ENCODE measurements at regions not wholly inside any gene's neighbourhood (a gene's known extent, or its start where the extent isn't known, plus 50 kb on each side); places are given as distances from the start of the nearest gene placed in this dataset.
"Not testable (repeated sequence)": the region's sequence is repeated elsewhere in the genome, so short reads cannot be mapped to it uniquely, and the experiment has no call there.

DNA sequence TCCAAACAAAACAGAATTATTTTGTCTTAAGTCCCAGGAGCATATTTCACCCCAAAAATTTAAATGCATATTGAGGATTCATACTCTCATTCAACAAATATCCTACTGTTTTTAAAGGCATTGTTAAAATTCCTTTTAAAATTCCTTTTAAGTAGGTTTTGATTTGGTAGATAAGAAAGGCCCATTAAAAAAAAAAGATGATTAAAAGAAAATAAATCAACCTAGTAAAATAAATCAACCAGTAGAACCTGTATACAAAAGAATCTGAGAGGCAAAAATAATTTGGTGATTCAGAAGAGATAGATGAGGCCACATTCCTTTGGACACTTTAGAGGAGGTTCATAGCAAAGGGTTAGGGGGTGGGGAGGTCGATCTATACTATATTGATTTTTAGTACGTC, 585.3 kb upstream of the TLE4 start:
- WGBS, 2 donors (ENCODE audit: low coverage in 1 of 2), result 68 to 79% methylated on average over 2 of the region's 2 CpGs
- Histone ChIP-seq H3K27ac (no peak overlapping the region), H3K4me1 (no peaks in the 10 kb centered on the region), H3K36me3 (no peaks in the 10 kb centered on the region), H3K4me3 (no peak overlapping the region), H3K27me3 (no peaks in the 10 kb centered on the region), H3K9me3 (no peaks in the 10 kb centered on the region)
- TF ChIP-seq EP300 (IDR thresholded peaks at IDR 0.05; ENCODE audit: low read depth) (no peak), POLR2AphosphoS5 (IDR thresholded peaks at IDR 0.05) (no peak), POLR2A (IDR thresholded peaks at IDR 0.05) (no peak)
- TF ChIP-seq, protein P1, sequence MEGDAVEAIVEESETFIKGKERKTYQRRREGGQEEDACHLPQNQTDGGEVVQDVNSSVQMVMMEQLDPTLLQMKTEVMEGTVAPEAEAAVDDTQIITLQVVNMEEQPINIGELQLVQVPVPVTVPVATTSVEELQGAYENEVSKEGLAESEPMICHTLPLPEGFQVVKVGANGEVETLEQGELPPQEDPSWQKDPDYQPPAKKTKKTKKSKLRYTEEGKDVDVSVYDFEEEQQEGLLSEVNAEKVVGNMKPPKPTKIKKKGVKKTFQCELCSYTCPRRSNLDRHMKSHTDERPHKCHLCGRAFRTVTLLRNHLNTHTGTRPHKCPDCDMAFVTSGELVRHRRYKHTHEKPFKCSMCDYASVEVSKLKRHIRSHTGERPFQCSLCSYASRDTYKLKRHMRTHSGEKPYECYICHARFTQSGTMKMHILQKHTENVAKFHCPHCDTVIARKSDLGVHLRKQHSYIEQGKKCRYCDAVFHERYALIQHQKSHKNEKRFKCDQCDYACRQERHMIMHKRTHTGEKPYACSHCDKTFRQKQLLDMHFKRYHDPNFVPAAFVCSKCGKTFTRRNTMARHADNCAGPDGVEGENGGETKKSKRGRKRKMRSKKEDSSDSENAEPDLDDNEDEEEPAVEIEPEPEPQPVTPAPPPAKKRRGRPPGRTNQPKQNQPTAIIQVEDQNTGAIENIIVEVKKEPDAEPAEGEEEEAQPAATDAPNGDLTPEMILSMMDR (IDR thresholded peaks at IDR 0.05), result no peak
- no peak for DNase-seq
- in situ Hi-C loops (cut with MboI; ENCODE audit: low pct_ligation_motif_present in 1 of 4, low pct_unique_long_range_greater_than_20kb in 1 of 4, low sequenced_read_pairs in 3 of 4), result no loop called here
- intact Hi-C loops (cut with DNase I; ENCODE audit: low total_unique reads), result no loop called here

GRCh38 chr9:78989031-78989658, 582.6 kb upstream of the TLE4 start:
- no peak overlapping the region for H3K27ac ChIP-seq
- no peaks in the 10 kb centered on the region for H3K9me3 ChIP-seq
- 81 to 84% methylated on average over 2 of the region's 2 CpGs for WGBS, 2 donors (ENCODE audit: low coverage in 1 of 2)
- H3K4me1 ChIP-seq, result no peaks in the 10 kb centered on the region
- intact Hi-C loops (cut with DNase I; ENCODE audit: low total_unique reads) (no loop called here), in situ Hi-C loops (cut with MboI; ENCODE audit: low pct_ligation_motif_present in 1 of 4, low pct_unique_long_range_greater_than_20kb in 1 of 4, low sequenced_read_pairs in 3 of 4) (no loop called here)
- no peaks in the 10 kb centered on the region for H3K36me3 ChIP-seq
- DNase-seq, result no peak
- no peak overlapping the region for H3K4me3 ChIP-seq
- TF ChIP-seq POLR2A (IDR thresholded peaks at IDR 0.05), result no peak
- no peak for TF ChIP-seq EP300 (IDR thresholded peaks at IDR 0.05; ENCODE audit: low read depth)
- no peak for TF ChIP-seq POLR2AphosphoS5 (IDR thresholded peaks at IDR 0.05)
- TF ChIP-seq, protein P1 (IDR thresholded peaks at IDR 0.05), result no peak
- no peaks in the 10 kb centered on the region for H3K27me3 ChIP-seq

DNA sequence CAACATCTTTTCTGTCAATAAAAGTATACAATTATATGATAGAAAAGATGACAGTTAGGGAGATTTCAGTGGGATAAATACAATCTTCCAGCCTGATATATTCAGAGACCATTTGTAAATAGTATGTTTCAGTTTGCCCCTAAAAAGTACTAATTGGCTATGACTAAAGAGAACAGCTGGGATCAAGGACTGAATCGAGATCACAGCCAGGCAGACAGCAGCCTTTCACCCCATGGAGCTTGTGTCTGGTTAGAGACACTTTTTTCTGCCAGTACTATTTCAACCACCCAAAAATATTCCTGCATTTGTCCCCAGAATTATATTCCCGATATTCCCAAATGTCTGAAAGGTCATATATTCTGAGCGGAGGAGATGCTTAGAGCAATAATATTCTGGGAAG, 577.3 kb upstream of the TLE4 start:
- no peak overlapping the region for H3K27ac ChIP-seq
- no peaks in the 10 kb centered on the region for H3K4me1 ChIP-seq
- H3K4me3 ChIP-seq, result no peak overlapping the region
- H3K27me3 ChIP-seq, result no peaks in the 10 kb centered on the region
- in situ Hi-C loops (cut with MboI; ENCODE audit: low pct_ligation_motif_present in 1 of 4, low pct_unique_long_range_greater_than_20kb in 1 of 4, low sequenced_read_pairs in 3 of 4), result no loop called here
- H3K9me3 ChIP-seq, result no peaks in the 10 kb centered on the region
- intact Hi-C loops (cut with DNase I; ENCODE audit: low total_unique reads), result no loop called here
- no peak for TF ChIP-seq POLR2A (IDR thresholded peaks at IDR 0.05)
- TF ChIP-seq, protein P1 (IDR thresholded peaks at IDR 0.05), result no peak
- TF ChIP-seq EP300 (IDR thresholded peaks at IDR 0.05; ENCODE audit: low read depth), result no peak
- no peak for TF ChIP-seq POLR2AphosphoS5 (IDR thresholded peaks at IDR 0.05)
- WGBS, 2 donors (ENCODE audit: low coverage in 1 of 2), result 50 to 63% methylated on average over 1 to 3 of the region's 3 CpGs
- DNase-seq, result no peak
- H3K36me3 ChIP-seq, result no peaks in the 10 kb centered on the region

DNA sequence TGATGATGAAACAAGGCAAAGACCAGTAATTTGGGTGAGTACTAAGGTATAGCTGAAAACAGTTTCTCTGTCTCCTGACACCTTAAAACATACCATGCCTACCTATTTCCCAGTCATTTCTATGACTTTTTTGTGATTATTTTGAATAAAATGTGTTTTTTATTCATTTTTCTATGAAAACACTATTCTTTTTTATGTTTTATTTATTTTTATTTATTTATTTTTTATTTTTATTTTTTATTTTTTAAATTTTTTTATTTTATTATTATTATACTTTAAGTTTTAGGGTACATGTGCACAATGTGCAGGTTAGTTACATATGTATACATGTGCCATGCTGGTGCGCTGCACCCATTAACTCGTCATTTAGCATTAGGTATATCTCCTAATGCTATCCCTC, 576.8 kb upstream of the TLE4 start:
- H3K27ac ChIP-seq; H3K4me1 ChIP-seq; intact Hi-C loops (cut with DNase I; ENCODE audit: low total_unique reads); H3K9me3 ChIP-seq; H3K36me3 ChIP-seq; H3K4me3 ChIP-seq; DNase-seq; in situ Hi-C loops (cut with MboI; ENCODE audit: low pct_ligation_motif_present in 1 of 4, low pct_unique_long_range_greater_than_20kb in 1 of 4, low sequenced_read_pairs in 3 of 4); H3K27me3 ChIP-seq: not testable (repeated sequence)
- 78 to 96% methylated on average over 2 of the region's 2 CpGs for WGBS, 2 donors (ENCODE audit: low coverage in 1 of 2)

GRCh38 chr9:78997296-78997695, 574.5 kb upstream of the TLE4 start:
- no peak overlapping the region for H3K4me3 ChIP-seq
- no peak overlapping the region for H3K27ac ChIP-seq
- H3K27me3 ChIP-seq, result no peaks in the 10 kb centered on the region
- H3K9me3 ChIP-seq, result no peaks in the 10 kb centered on the region
- DNase-seq, result no peak
- TF ChIP-seq POLR2AphosphoS5 (IDR thresholded peaks at IDR 0.05), result no peak
- TF ChIP-seq, protein P1 (IDR thresholded peaks at IDR 0.05), result no peak
- TF ChIP-seq EP300 (IDR thresholded peaks at IDR 0.05; ENCODE audit: low read depth), result no peak
- TF ChIP-seq POLR2A (IDR thresholded peaks at IDR 0.05), result no peak
- in situ Hi-C loops (cut with MboI; ENCODE audit: low pct_ligation_motif_present in 1 of 4, low pct_unique_long_range_greater_than_20kb in 1 of 4, low sequenced_read_pairs in 3 of 4) (no loop called here), intact Hi-C loops (cut with DNase I; ENCODE audit: low total_unique reads) (no loop called here)
- no peaks in the 10 kb centered on the region for H3K36me3 ChIP-seq
- H3K4me1 ChIP-seq, result no peaks in the 10 kb centered on the region

Data from transverse colon (tissue), 4 donors.